GM19025 (cell line): ENCODE measurements at regions not wholly inside any gene's neighbourhood (a gene's known extent, or its start where the extent isn't known, plus 50 kb on each side); places are given as distances from the start of the nearest gene placed in this dataset.
"Not testable (repeated sequence)": the region's sequence is repeated elsewhere in the genome, so short reads cannot be mapped to it uniquely, and the experiment has no call there.

Source experiments
- ATAC-seq: cut with Tn5 transposase; IDR thresholded peaks from one replicate; pipeline ENCODE4 v1.9.1; 2021; ENCODE audit warnings: mild to moderate bottlenecking, low read depth, moderate library complexity; ENCODE audit not compliant: unreplicated experiment

GRCh38 chr15:70602834-70603560, 160.4 kb downstream of the UACA start:
- ATAC-seq, result no peak

GRCh38 chr15:70602281-70602680, 161.1 kb downstream of the UACA start:
- no peak for ATAC-seq

- ATAC-seq, result no peak
These were observed 165.4 kb downstream of the UACA start for GRCh38 chr15:70597945-70598344.

- ATAC-seq, result no peak
These were observed 166.2 kb downstream of the UACA start for GRCh38 chr15:70597056-70597603.

- ATAC-seq, result no peak
These were observed 166.9 kb downstream of the UACA start for GRCh38 chr15:70596354-70597055.

- no peak for ATAC-seq
These were observed 169.6 kb downstream of the UACA start for GRCh38 chr15:70593795-70594194.

GRCh38 chr15:70589728-70590127, 173.6 kb downstream of the UACA start:
- ATAC-seq, result no peak

- ATAC-seq, result no peak
These were observed 174.1 kb downstream of the UACA start for GRCh38 chr15:70589221-70589620.

GRCh38 chr15:70588613-70589012, 174.7 kb downstream of the UACA start:
- no peak for ATAC-seq

GRCh38 chr15:70587896-70588567, 175.3 kb downstream of the UACA start:
- ATAC-seq, result no peak

GRCh38 chr15:70587012-70587634, 176.2 kb downstream of the UACA start:
- not testable (repeated sequence) for ATAC-seq

- no peak for ATAC-seq
These were observed 177.1 kb downstream of the UACA start for GRCh38 chr15:70586241-70586640.

GRCh38 chr15:70585707-70586034, 177.7 kb downstream of the UACA start:
- no peak for ATAC-seq

- no peak for ATAC-seq
These were observed 178.3 kb downstream of the UACA start for GRCh38 chr15:70584838-70585706.

- ATAC-seq, result no peak
These were observed 178.9 kb downstream of the UACA start for GRCh38 chr15:70584441-70584837.

GRCh38 chr15:70583006-70583405, 180.4 kb downstream of the UACA start:
- no peak for ATAC-seq

- no peak for ATAC-seq
These were observed 181.0 kb downstream of the UACA start for GRCh38 chr15:70582143-70582945.

- ATAC-seq, result no peak
These were observed 182.4 kb downstream of the UACA start for GRCh38 chr15:70580958-70581357.

- no peak for ATAC-seq
These were observed 183.1 kb downstream of the UACA start for GRCh38 chr15:70580286-70580685.
